C4-2B (cell line): ENCODE measurements at regions not wholly inside any gene's neighbourhood (a gene's known extent, or its start where the extent isn't known, plus 50 kb on each side); places are given as distances from the start of the nearest gene placed in this dataset.

Experiments
- H3K27ac ChIP-seq: fragments of 450-650 bp; 2 replicates; pipeline ENCODE4 v1.5.1; 2017
- ZFX ChIP-seq: fragments of 450-650 bp; IDR thresholded peaks from 2 replicates; pipeline ENCODE4 v1.6.1; 2017
- TF ChIP-seq, protein P1 (sequence below): fragments of 450-650 bp; conservative IDR thresholded peaks from 2 replicates; pipeline ENCODE4 v1.5.1; 2017; ENCODE audit warnings: mild to moderate bottlenecking

- no peak overlapping the region for H3K27ac ChIP-seq
- TF ChIP-seq, protein P1, sequence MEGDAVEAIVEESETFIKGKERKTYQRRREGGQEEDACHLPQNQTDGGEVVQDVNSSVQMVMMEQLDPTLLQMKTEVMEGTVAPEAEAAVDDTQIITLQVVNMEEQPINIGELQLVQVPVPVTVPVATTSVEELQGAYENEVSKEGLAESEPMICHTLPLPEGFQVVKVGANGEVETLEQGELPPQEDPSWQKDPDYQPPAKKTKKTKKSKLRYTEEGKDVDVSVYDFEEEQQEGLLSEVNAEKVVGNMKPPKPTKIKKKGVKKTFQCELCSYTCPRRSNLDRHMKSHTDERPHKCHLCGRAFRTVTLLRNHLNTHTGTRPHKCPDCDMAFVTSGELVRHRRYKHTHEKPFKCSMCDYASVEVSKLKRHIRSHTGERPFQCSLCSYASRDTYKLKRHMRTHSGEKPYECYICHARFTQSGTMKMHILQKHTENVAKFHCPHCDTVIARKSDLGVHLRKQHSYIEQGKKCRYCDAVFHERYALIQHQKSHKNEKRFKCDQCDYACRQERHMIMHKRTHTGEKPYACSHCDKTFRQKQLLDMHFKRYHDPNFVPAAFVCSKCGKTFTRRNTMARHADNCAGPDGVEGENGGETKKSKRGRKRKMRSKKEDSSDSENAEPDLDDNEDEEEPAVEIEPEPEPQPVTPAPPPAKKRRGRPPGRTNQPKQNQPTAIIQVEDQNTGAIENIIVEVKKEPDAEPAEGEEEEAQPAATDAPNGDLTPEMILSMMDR = no peak
- TF ChIP-seq ZFX = no peak
These were observed 279.9 kb downstream of the NEBL start for GRCh38 chr10:20616918-20617810.

- no peak overlapping the region for H3K27ac ChIP-seq
- no peak for TF ChIP-seq ZFX
- TF ChIP-seq, protein P1 = no peak
These were observed 280.9 kb downstream of the NEBL start for GRCh38 chr10:20616056-20616671.

- no peak overlapping the region for H3K27ac ChIP-seq
- no peak for TF ChIP-seq ZFX
- TF ChIP-seq, protein P1 = no peak
These were observed 281.7 kb downstream of the NEBL start for GRCh38 chr10:20615395-20615794.

GRCh38 chr10:20614911-20615310 lies 282.2 kb downstream of the NEBL start:
- no peak overlapping the region for H3K27ac ChIP-seq
- TF ChIP-seq, protein P1 = no peak
- TF ChIP-seq ZFX = no peak

GRCh38 chr10:20608503-20608902 lies 288.6 kb downstream of the NEBL start:
- TF ChIP-seq ZFX = no peak
- TF ChIP-seq, protein P1 = no peak
- H3K27ac ChIP-seq = no peak overlapping the region

DNA sequence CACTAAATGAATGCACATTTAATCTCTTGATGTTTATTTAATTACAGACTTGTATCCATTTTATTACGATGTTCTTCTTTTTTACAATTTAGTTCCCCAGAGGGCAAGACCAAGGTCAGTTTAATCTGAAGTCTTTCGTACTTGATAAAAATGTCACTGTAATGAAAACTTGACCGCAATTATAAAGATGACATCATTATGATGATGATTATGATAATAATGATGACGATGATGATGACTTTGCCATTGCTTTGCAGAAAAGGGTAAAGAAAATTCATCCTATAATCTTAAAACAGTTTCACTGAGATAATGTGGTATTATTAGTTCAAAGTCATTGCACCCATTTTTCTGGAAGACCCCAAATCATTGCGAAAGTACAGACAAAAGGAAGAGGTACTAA lies 290.1 kb downstream of the NEBL start:
- no peak overlapping the region for H3K27ac ChIP-seq
- TF ChIP-seq, protein P1 = no peak
- TF ChIP-seq ZFX = no peak

GRCh38 chr10:20601941-20602461 lies 295.1 kb downstream of the NEBL start:
- H3K27ac ChIP-seq = no peak overlapping the region
- TF ChIP-seq ZFX = no peak
- TF ChIP-seq, protein P1 = no peak
